ENCODE measurements at regions not wholly inside any gene's neighbourhood (a gene's known extent, or its start where the extent isn't known, plus 50 kb on each side); places are given as distances from the start of the nearest gene placed in this dataset.

GRCh38 chr2:19140463-19141208 is 217.8 kb downstream of the OSR1 start:
- intact Hi-C loops (cut with micrococcal nuclease): no loop called here

DNA sequence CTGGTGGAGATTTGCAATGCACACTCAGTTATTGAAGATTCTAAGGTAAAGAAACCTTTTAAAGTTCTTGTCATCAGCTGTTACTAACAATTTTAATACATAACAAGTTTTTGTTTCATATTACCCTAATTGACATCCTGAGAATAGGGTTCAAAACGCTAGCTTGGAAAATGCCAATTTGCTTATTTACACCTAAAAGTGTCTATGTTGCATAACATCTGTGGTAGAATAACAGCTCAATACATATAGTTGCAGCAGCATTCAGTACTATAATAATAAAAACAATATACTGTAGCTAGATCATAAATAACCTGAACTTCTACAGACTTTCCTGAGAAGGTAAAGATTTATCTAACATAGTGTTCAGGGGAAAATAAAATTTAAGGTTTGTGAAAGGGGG is 219.0 kb downstream of the OSR1 start:
- intact Hi-C loops (cut with micrococcal nuclease): no loop called here

- intact Hi-C loops (cut with micrococcal nuclease): no loop called here
These were observed 220.1 kb downstream of the OSR1 start for GRCh38 chr2:19138264-19138825.

- intact Hi-C loops (cut with micrococcal nuclease): no loop called here
These were observed 221.0 kb downstream of the OSR1 start for GRCh38 chr2:19137433-19137832.

DNA sequence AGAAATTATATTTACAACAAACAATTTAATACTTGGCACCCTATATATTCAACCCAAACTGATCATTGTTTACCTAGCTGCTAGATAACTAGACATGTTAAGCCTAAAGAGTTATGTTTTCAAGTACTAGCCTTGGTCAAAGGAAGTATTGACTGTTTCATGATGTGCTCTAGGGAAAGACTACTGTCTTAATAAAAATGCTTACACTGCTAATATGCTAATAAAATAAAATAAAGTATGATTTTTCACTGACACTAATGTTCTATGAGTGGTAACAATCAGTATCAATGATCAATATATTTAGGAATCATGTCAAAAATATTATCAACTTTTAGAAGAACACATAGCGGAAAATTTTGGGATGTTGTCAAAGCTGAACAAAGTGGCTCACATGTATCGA is 225.5 kb downstream of the OSR1 start:
- intact Hi-C loops (cut with micrococcal nuclease): no loop called here

DNA sequence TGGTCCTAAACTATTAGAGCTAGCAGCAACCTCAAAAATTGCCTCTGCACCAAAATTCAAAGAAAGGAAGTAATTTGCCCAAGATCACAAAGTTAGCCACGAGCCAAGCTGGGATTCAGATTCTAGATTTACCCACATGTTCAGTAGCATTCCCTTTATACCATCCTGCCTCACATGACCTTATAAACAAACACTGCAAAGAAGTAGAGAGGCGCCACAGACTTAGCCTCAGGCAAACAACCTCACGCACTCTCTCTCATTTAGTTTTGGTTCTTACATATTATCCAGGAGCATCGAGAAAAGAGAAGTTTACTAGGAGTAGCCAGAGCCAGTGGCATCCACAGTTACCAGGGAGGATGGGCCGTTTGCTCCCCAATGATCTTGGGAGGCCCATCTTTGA is 226.6 kb downstream of the OSR1 start:
- intact Hi-C loops (cut with micrococcal nuclease): no loop called here

- intact Hi-C loops (cut with micrococcal nuclease): no loop called here
These were observed 230.3 kb downstream of the OSR1 start for GRCh38 chr2:19128148-19128547.

GRCh38 chr2:19127616-19128015 is 230.8 kb downstream of the OSR1 start:
- intact Hi-C loops (cut with micrococcal nuclease): no loop called here

GRCh38 chr2:19125901-19126680 is 232.3 kb downstream of the OSR1 start:
- intact Hi-C loops (cut with micrococcal nuclease): no loop called here

DNA sequence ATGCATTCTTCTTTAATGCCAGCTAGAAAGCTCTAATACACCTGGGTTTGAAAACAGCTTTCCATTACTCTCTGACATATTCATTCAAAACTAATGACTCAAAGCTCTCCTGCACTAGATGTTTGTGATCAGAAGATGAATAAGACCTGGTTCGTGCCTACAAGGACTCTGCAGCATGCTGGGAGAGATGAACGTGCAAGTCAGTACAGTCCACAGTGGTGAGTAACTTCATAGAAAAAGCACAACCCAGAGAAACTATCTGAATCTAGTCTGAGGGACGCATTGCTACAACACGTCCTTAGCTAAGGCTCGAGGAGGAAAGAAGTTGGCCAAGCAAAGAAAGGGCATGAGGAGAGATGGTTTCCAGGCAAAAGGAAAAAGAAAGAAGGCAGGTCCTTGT is 234.3 kb downstream of the OSR1 start:
- intact Hi-C loops (cut with micrococcal nuclease): no loop called here

DNA sequence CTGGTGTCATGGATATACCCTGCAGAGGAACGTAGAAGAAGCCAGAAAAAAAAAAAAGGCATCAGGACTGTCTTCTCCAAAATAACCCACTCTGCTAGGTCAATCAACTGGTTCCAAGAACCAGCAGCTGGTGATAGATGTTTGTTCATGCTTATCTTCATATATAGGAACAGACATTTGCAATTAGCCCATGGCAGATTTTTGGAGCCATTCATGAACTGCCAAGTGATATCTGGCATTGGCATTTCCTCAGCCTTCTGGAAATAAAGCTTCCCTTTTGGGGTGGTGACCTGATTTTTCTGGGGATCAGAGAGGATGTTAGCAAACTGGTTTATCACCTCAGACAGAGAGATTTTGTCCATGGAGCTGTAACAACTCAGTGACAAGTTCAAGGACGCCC is 234.9 kb downstream of the OSR1 start:
- intact Hi-C loops (cut with micrococcal nuclease): no loop called here

DNA sequence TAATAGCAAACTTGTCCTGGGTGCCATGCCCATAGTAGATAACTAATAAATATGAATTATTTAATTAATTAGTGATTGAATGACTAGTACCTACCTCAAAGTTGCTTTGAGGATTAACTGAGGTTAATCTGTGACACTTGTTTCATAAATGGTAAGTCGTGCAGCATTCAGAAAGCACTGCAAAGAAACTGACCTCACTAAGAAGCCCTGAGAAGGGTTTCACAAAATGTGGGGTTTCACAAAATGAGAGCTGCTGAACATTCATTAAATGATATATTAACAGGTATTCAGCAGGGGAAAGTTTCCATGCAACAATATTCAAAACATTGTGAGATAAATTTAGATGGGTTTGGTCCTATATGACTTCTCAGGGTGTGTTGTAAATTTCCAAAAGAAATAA is 236.2 kb downstream of the OSR1 start:
- intact Hi-C loops (cut with micrococcal nuclease): no loop called here

GRCh38 chr2:19120941-19121750 is 237.3 kb downstream of the OSR1 start:
- intact Hi-C loops (cut with micrococcal nuclease): no loop called here

DNA sequence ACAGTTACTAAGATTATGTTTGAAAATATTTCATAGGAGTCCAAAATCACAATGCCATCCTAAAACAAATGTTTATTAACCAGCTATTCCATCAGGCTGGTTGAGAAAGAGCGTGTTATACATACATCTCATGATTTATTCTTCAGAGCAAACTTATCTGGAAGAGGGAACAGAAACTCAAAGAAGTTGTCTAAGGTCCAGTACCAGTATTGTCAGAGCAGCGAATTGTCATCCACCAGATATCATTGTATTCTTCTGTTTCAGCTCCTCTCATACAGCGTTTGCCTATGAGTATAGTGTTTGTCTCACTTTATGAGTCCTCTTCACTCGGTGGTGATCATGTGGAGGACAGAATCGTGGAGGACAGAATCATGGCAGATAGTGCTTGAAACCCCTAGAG is 238.2 kb downstream of the OSR1 start:
- intact Hi-C loops (cut with micrococcal nuclease): no loop called here

DNA sequence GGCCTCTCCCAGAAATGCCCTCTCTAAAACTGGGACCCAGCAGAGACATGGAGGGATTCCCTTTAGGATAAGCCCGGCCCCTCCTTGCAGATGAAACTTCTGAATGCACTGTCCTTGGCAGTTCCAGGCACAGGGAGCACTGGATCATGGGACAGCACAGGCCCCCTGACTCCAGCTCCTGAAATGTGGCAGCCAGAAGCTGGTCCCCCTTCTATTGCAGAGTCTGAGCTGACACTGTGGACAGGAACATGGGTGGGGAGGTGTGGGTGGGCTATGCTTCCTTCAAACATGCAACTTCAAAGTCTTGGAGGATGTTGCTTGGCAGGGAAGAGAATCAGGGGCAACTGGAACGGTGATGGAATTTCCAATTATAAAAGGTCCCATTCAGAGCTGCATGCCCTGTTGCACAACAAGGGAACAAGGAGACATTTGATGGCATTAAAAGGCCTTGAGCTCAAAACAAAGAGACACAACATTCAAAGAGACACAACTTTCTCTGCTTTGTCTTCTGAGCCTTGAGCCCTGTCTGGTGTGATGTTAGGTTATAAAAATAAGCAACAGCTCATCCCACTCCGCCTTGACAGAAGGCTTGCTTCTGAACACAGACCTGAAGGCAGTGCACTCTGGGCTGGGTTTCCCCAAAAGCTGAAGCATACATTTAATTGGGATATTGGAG is 239.0 kb downstream of the OSR1 start:
- intact Hi-C loops (cut with micrococcal nuclease): no loop called here

GRCh38 chr2:19116918-19117317 is 241.5 kb downstream of the OSR1 start:
- intact Hi-C loops (cut with micrococcal nuclease): no loop called here

- intact Hi-C loops (cut with micrococcal nuclease): no loop called here
These were observed 243.6 kb downstream of the OSR1 start for GRCh38 chr2:19114754-19115231.

DNA sequence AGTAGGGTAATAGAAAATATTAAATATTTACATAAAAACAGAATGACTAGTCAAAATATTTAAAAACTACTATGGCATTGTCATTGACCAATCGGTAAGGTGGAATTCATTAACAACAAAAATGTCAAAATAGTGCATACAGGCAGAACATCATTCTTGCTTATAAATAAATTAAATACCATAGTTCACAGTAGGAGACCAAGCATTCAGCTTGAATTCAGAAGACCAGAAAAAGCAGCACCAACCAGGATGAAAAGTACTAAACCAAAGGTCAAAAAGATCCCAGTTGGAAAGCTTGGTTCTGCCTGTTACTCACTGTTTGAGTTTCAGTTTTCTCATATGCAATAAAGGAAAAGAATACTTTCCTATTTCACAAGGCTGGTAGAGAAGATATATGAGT is 244.3 kb downstream of the OSR1 start:
- intact Hi-C loops (cut with micrococcal nuclease): no loop called here

DNA sequence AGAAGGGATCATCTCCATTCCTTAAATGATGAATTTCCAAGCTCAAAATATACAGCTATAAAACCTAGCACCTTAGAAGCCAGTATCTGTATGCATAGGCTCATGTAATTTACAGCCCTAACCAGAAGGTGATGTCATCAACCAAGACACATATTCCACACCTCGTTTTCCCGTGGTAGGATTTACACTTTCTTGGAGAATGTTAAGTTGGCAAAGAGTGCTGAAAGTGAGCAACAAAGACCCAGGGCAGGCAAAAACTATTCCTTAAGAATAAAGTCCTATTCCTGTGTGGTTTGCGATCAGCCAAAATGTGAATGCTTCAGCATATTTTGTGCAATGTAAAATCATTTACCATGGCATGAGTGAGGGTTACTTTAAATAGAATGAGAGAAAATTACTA is 247.1 kb downstream of the OSR1 start:
- intact Hi-C loops (cut with micrococcal nuclease): no loop called here

- intact Hi-C loops (cut with micrococcal nuclease): no loop called here
These were observed 248.9 kb downstream of the OSR1 start for GRCh38 chr2:19109518-19109917.

GRCh38 chr2:19106376-19106775 is 252.0 kb downstream of the OSR1 start:
- intact Hi-C loops (cut with micrococcal nuclease): no loop called here
